ENCODE measurements at regions not wholly inside any gene's neighbourhood (a gene's known extent, or its start where the extent isn't known, plus 50 kb on each side); places are given as distances from the start of the nearest gene placed in this dataset.

GRCh38 chr2:241961454-241961853 lies 91.9 kb downstream of the RTP5 start:
- Histone ChIP-seq H3K4me2 (no peak overlapping the region), H3K27me3 (ENCODE audit: insufficient read depth, low read depth) (no peaks in the 10 kb centered on the region), H4K20me1 (ENCODE audit: insufficient read depth) (no peaks in the 10 kb centered on the region), H2AFZ (ENCODE audit: low read depth) (no peak overlapping the region), H3K9ac (no peak overlapping the region), H3K4me1 (ENCODE audit: low read depth, poor library complexity, severe bottlenecking) (no peaks in the 10 kb centered on the region), H3K27ac (no peak overlapping the region), H3K4me3 (IDR thresholded peaks at IDR 0.05; ENCODE audit: insufficient read depth, low read depth, low read length) (no peak overlapping the region), H3K79me2 (ENCODE audit: insufficient read depth, low read depth) (no peaks in the 10 kb centered on the region), H3K36me3 (ENCODE audit: insufficient read depth) (no peaks in the 10 kb centered on the region)
- no peak for TF ChIP-seq CTCF (conservative IDR thresholded peaks at IDR 0.05; ENCODE audit: low read depth, low read length)

GRCh38 chr2:241964133-241964532 lies 94.6 kb downstream of the RTP5 start:
- H3K9ac ChIP-seq = no peak overlapping the region
- H3K36me3 ChIP-seq (ENCODE audit: insufficient read depth) = no peaks in the 10 kb centered on the region
- H3K4me3 ChIP-seq (IDR thresholded peaks at IDR 0.05; ENCODE audit: insufficient read depth, low read depth, low read length) = no peak overlapping the region
- TF ChIP-seq CTCF (conservative IDR thresholded peaks at IDR 0.05; ENCODE audit: low read depth, low read length) = no peak
- no peaks in the 10 kb centered on the region for H3K79me2 ChIP-seq (ENCODE audit: insufficient read depth, low read depth)
- no peak overlapping the region for H3K27ac ChIP-seq
- no peak overlapping the region for H2AFZ ChIP-seq (ENCODE audit: low read depth)
- no peaks in the 10 kb centered on the region for H3K4me1 ChIP-seq (ENCODE audit: low read depth, poor library complexity, severe bottlenecking)
- no peaks in the 10 kb centered on the region for H3K27me3 ChIP-seq (ENCODE audit: insufficient read depth, low read depth)
- no peaks in the 10 kb centered on the region for H4K20me1 ChIP-seq (ENCODE audit: insufficient read depth)
- no peak overlapping the region for H3K4me2 ChIP-seq

- Histone ChIP-seq H3K27me3 (ENCODE audit: insufficient read depth, low read depth) (no peaks in the 10 kb centered on the region), H3K79me2 (ENCODE audit: insufficient read depth, low read depth) (no peaks in the 10 kb centered on the region), H3K27ac (no peak overlapping the region), H3K4me3 (IDR thresholded peaks at IDR 0.05; ENCODE audit: insufficient read depth, low read depth, low read length) (no peak overlapping the region), H3K4me1 (ENCODE audit: low read depth, poor library complexity, severe bottlenecking) (no peaks in the 10 kb centered on the region), H2AFZ (ENCODE audit: low read depth) (no peak overlapping the region), H3K4me2 (no peak overlapping the region), H3K9ac (no peak overlapping the region), H3K36me3 (ENCODE audit: insufficient read depth) (no peaks in the 10 kb centered on the region), H4K20me1 (ENCODE audit: insufficient read depth) (no peaks in the 10 kb centered on the region)
- no peak for TF ChIP-seq CTCF (conservative IDR thresholded peaks at IDR 0.05; ENCODE audit: low read depth, low read length)
Observed at GRCh38 chr2:241965931-241966412, 96.4 kb downstream of the RTP5 start.

- H3K27me3 ChIP-seq (ENCODE audit: insufficient read depth, low read depth) = no peaks in the 10 kb centered on the region
- H3K4me1 ChIP-seq (ENCODE audit: low read depth, poor library complexity, severe bottlenecking) = no peaks in the 10 kb centered on the region
- TF ChIP-seq CTCF (conservative IDR thresholded peaks at IDR 0.05; ENCODE audit: low read depth, low read length) = no peak
- H3K4me3 ChIP-seq (IDR thresholded peaks at IDR 0.05; ENCODE audit: insufficient read depth, low read depth, low read length) = no peak overlapping the region
- no peak overlapping the region for H3K4me2 ChIP-seq
- H3K36me3 ChIP-seq (ENCODE audit: insufficient read depth) = no peaks in the 10 kb centered on the region
- no peak overlapping the region for H3K27ac ChIP-seq
- no peaks in the 10 kb centered on the region for H3K79me2 ChIP-seq (ENCODE audit: insufficient read depth, low read depth)
- H2AFZ ChIP-seq (ENCODE audit: low read depth) = no peak overlapping the region
- H4K20me1 ChIP-seq (ENCODE audit: insufficient read depth) = no peaks in the 10 kb centered on the region
- no peak overlapping the region for H3K9ac ChIP-seq
Observed at GRCh38 chr2:241966647-241967466, 97.3 kb downstream of the RTP5 start.
